ENCODE measurements at regions not wholly inside any gene's neighbourhood (a gene's known extent, or its start where the extent isn't known, plus 50 kb on each side); places are given as distances from the start of the nearest gene placed in this dataset.

DNA sequence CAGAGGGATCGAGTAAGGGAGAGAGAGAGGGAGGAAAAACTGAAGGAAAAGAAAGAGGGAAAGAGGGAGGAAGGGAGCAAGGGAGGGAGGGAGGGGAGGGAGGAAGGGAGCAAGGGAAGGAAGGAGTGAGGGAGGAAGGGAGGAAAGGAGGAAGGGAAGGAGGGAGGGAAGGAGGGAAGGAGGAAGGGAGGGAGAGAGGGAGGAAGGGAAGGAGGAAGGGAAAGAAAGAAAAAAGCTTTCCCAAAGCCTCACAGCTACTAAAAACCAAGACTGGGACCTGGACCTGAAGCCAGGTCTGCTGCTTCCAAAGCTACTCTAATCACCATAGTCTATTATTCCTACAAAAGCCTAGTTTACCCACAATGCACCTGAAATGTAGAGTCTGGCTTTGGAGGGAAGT lies 259.8 kb upstream of the WWC1 start:
- no peak for DNase-seq
- no peak for ATAC-seq (ENCODE audit: low FRiP score)
- H3K4me3 ChIP-seq (ENCODE audit: low read length in 2 of 2): no peak overlapping the region
- intact Hi-C loops (cut with DNase I): no loop called here
- H3K27me3 ChIP-seq (ENCODE audit: control insufficient read depth in 1 of 2, insufficient read depth in 2 of 2, low read length in 1 of 2): no peaks in the 10 kb centered on the region
- H3K36me3 ChIP-seq (ENCODE audit: control insufficient read depth in 1 of 2, insufficient read depth in 2 of 2, low read length in 1 of 2): no peaks in the 10 kb centered on the region
- 73 to 82% methylated on average over 1 of the region's 1 CpG for WGBS, 2 donors
- no peaks in the 10 kb centered on the region for H3K4me1 ChIP-seq (ENCODE audit: control insufficient read depth in 1 of 2, insufficient read depth in 2 of 2, low read length in 2 of 2)
- H3K9me3 ChIP-seq (ENCODE audit: control insufficient read depth, low read length): no peaks in the 10 kb centered on the region
- H3K27ac ChIP-seq (ENCODE audit: low read depth in 1 of 2, low read length in 2 of 2): no peak overlapping the region

DNA sequence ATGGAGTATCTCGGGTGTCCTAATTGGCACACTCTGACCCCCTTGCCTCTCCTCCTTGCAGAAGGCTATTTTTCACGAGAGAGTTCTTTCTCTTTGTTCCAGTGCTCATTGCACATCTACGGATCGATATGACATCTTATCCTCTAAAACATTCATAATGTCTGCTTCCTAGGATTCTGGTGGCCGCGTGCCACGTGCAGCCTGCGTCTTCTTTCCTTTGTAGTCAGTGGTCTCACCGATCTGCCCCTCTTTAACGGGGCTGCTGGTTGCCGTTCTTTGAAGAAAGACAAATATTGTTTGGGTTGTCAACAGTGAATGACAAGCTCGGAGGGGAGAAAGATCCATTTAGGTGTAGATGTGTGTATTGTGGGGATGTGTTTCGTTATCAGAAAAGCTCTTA lies 252.4 kb upstream of the WWC1 start:
- H3K4me1 ChIP-seq (ENCODE audit: control insufficient read depth in 1 of 2, insufficient read depth in 2 of 2, low read length in 2 of 2): no peaks in the 10 kb centered on the region
- intact Hi-C loops (cut with DNase I): no loop called here
- WGBS, 2 donors: 79% methylated on average over 13 of the region's 13 CpGs
- ATAC-seq (ENCODE audit: low FRiP score) (no peak), DNase-seq (no peak)
- H3K27me3 ChIP-seq (ENCODE audit: control insufficient read depth in 1 of 2, insufficient read depth in 2 of 2, low read length in 1 of 2): no peaks in the 10 kb centered on the region
- no peaks in the 10 kb centered on the region for H3K36me3 ChIP-seq (ENCODE audit: control insufficient read depth in 1 of 2, insufficient read depth in 2 of 2, low read length in 1 of 2)
- H3K9me3 ChIP-seq (ENCODE audit: control insufficient read depth, low read length): no peaks in the 10 kb centered on the region
- no peak overlapping the region for H3K27ac ChIP-seq (ENCODE audit: low read depth in 1 of 2, low read length in 2 of 2)
- H3K4me3 ChIP-seq (ENCODE audit: low read length in 2 of 2): no peak overlapping the region

- Histone ChIP-seq H3K4me3 (ENCODE audit: low read length in 2 of 2) (no peak overlapping the region), H3K4me1 (ENCODE audit: control insufficient read depth in 1 of 2, insufficient read depth in 2 of 2, low read length in 2 of 2) (no peaks in the 10 kb centered on the region), H3K27ac (ENCODE audit: low read depth in 1 of 2, low read length in 2 of 2) (no peak overlapping the region), H3K36me3 (ENCODE audit: control insufficient read depth in 1 of 2, insufficient read depth in 2 of 2, low read length in 1 of 2) (no peaks in the 10 kb centered on the region), H3K27me3 (ENCODE audit: control insufficient read depth in 1 of 2, insufficient read depth in 2 of 2, low read length in 1 of 2) (no peaks in the 10 kb centered on the region), H3K9me3 (ENCODE audit: control insufficient read depth, low read length) (no peaks in the 10 kb centered on the region)
- WGBS, 2 donors: 73 to 80% methylated on average over 13 of the region's 13 CpGs
- no peak for ATAC-seq (ENCODE audit: low FRiP score)
- intact Hi-C loops (cut with DNase I): no loop called here
- DNase-seq: no peak
Measured at GRCh38 chr5:168039566-168040248, 251.7 kb upstream of the WWC1 start.

- Histone ChIP-seq H3K27ac (ENCODE audit: low read depth in 1 of 2, low read length in 2 of 2) (no peak overlapping the region), H3K27me3 (ENCODE audit: control insufficient read depth in 1 of 2, insufficient read depth in 2 of 2, low read length in 1 of 2) (peaks cover 0 to 4% of the 10 kb centered on the region in 2 donors), H3K9me3 (ENCODE audit: control insufficient read depth, low read length) (no peaks in the 10 kb centered on the region), H3K36me3 (ENCODE audit: control insufficient read depth in 1 of 2, insufficient read depth in 2 of 2, low read length in 1 of 2) (no peaks in the 10 kb centered on the region), H3K4me1 (ENCODE audit: control insufficient read depth in 1 of 2, insufficient read depth in 2 of 2, low read length in 2 of 2) (no peaks in the 10 kb centered on the region), H3K4me3 (ENCODE audit: low read length in 2 of 2) (no peak overlapping the region)
- intact Hi-C loops (cut with DNase I): no loop called here
- no peak for DNase-seq
- 81 to 91% methylated on average over 2 of the region's 2 CpGs for WGBS, 2 donors
- ATAC-seq (ENCODE audit: low FRiP score): no peak
Measured at GRCh38 chr5:168041583-168041982, 249.9 kb upstream of the WWC1 start.

DNA sequence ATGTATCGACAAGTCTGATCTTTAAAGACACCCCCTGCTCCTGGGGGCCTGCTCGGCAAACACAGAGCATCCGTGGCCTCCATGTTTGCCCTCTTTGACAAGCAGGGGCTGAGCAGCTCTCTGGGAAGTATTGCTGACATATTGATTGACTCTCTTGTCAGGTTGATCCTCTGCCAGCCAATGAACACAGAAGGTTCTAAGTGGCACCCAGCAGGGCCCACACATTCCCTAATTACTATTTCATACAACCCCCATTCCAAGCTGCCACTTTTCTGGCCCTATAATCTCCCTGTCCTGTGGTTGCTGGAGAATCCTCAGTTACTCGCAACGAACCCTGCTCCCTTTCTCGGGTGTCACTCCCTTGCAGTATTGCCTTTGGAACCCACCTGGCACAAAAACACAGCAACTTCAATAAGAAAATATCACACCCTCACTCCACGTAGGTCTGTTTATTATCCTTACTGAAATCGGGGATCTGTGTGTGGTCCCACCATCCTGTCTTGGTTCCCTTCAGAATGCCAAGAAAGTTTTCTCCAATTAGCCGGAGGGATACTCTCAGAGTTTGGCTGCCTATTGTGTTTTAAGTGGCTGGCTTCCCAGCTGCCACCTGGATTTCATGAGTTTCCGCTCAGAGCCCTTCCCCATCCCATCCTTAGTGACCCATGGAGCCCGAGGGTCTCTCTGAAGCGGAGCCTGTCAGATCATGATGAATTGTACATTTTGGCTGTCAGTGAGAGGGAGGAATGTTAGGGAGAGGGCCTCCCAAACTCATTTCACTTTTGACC lies 249.0 kb upstream of the WWC1 start:
- DNase-seq (no peak), ATAC-seq (ENCODE audit: low FRiP score) (no peak)
- H3K27ac ChIP-seq (ENCODE audit: low read depth in 1 of 2, low read length in 2 of 2): no peak overlapping the region
- H3K4me1 ChIP-seq (ENCODE audit: control insufficient read depth in 1 of 2, insufficient read depth in 2 of 2, low read length in 2 of 2): no peaks in the 10 kb centered on the region
- intact Hi-C loops (cut with DNase I): no loop called here
- WGBS, 2 donors: 63 to 68% methylated on average over 12 of the region's 12 CpGs
- H3K27me3 ChIP-seq (ENCODE audit: control insufficient read depth in 1 of 2, insufficient read depth in 2 of 2, low read length in 1 of 2): peaks cover 0 to 4% of the 10 kb centered on the region in 2 donors
- no peak overlapping the region for H3K4me3 ChIP-seq (ENCODE audit: low read length in 2 of 2)
- no peaks in the 10 kb centered on the region for H3K9me3 ChIP-seq (ENCODE audit: control insufficient read depth, low read length)
- no peaks in the 10 kb centered on the region for H3K36me3 ChIP-seq (ENCODE audit: control insufficient read depth in 1 of 2, insufficient read depth in 2 of 2, low read length in 1 of 2)

DNA sequence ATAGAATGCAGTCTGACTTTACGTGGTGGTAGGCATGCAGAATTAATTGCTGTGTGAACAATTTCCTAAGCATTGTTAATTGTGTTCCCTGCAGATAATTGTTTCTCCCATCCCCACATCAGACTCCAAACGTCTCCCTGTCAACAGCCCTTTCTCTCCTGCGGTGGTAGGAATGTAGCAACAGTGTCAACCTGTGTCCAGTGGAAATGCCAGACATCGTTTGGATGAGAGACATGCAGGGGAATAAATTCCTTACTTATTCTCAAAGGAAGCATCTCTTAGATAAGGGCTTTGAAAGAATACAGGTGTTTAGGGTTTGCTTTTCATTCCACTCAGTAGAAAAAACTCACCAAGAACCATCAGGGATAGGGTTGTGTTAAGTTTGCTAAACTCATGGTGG lies 245.3 kb upstream of the WWC1 start:
- Histone ChIP-seq H3K27me3 (ENCODE audit: control insufficient read depth in 1 of 2, insufficient read depth in 2 of 2, low read length in 1 of 2) (peaks cover 0 to 4% of the 10 kb centered on the region in 2 donors), H3K9me3 (ENCODE audit: control insufficient read depth, low read length) (no peaks in the 10 kb centered on the region), H3K27ac (ENCODE audit: low read depth in 1 of 2, low read length in 2 of 2) (no peak overlapping the region), H3K4me3 (ENCODE audit: low read length in 2 of 2) (no peak overlapping the region), H3K36me3 (ENCODE audit: control insufficient read depth in 1 of 2, insufficient read depth in 2 of 2, low read length in 1 of 2) (no peaks in the 10 kb centered on the region), H3K4me1 (ENCODE audit: control insufficient read depth in 1 of 2, insufficient read depth in 2 of 2, low read length in 2 of 2) (no peaks in the 10 kb centered on the region)
- WGBS, 2 donors: 73 to 74% methylated on average over 4 of the region's 4 CpGs
- ATAC-seq (ENCODE audit: low FRiP score) (no peak), DNase-seq (no peak)
- intact Hi-C loops (cut with DNase I): no loop called here

DNA sequence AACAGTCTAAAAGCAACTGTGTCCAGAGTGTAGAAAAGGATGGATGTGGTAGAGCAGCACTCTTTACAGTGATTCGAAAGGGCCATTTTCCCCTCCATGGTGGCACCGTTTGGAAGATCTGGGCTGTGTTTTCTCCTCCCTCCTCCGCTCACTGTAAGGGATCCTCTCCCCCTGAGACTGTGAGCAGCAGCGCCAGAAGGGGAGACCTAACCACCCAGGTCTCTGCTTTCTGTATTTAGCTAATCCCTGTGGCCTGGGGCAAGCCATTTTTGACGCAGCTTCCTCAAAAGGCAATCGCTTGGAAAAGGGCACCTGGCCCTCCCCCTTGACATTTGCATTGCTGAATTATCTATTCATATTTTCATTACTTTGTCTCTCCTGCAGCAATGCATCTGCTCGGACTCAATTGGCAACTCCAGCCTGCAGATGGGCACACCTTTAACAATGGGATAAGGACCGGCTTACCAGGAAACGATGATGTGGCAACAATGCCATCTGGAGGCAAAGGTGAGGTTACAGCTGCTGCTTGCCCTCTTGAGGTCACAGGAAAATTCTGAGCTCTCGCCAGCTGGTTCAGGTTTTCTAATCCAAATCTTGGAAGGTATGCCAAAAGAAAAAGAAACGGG lies 244.3 kb upstream of the WWC1 start:
- no peaks in the 10 kb centered on the region for H3K36me3 ChIP-seq (ENCODE audit: control insufficient read depth in 1 of 2, insufficient read depth in 2 of 2, low read length in 1 of 2)
- peaks cover 0 to 4% of the 10 kb centered on the region in 2 donors for H3K27me3 ChIP-seq (ENCODE audit: control insufficient read depth in 1 of 2, insufficient read depth in 2 of 2, low read length in 1 of 2)
- H3K4me1 ChIP-seq (ENCODE audit: control insufficient read depth in 1 of 2, insufficient read depth in 2 of 2, low read length in 2 of 2): no peaks in the 10 kb centered on the region
- H3K9me3 ChIP-seq (ENCODE audit: control insufficient read depth, low read length): no peaks in the 10 kb centered on the region
- intact Hi-C loops (cut with DNase I): no loop called here
- DNase-seq (no peak), ATAC-seq (ENCODE audit: low FRiP score) (no peak)
- H3K27ac ChIP-seq (ENCODE audit: low read depth in 1 of 2, low read length in 2 of 2): no peak overlapping the region
- H3K4me3 ChIP-seq (ENCODE audit: low read length in 2 of 2): no peak overlapping the region
- WGBS, 2 donors: 71 to 76% methylated on average over 11 of the region's 11 CpGs

- Histone ChIP-seq H3K9me3 (ENCODE audit: control insufficient read depth, low read length) (no peaks in the 10 kb centered on the region), H3K27ac (ENCODE audit: low read depth in 1 of 2, low read length in 2 of 2) (no peak overlapping the region), H3K36me3 (ENCODE audit: control insufficient read depth in 1 of 2, insufficient read depth in 2 of 2, low read length in 1 of 2) (no peaks in the 10 kb centered on the region), H3K27me3 (ENCODE audit: control insufficient read depth in 1 of 2, insufficient read depth in 2 of 2, low read length in 1 of 2) (peaks cover 0 to 4% of the 10 kb centered on the region in 2 donors), H3K4me3 (ENCODE audit: low read length in 2 of 2) (no peak overlapping the region), H3K4me1 (ENCODE audit: control insufficient read depth in 1 of 2, insufficient read depth in 2 of 2, low read length in 2 of 2) (no peaks in the 10 kb centered on the region)
- intact Hi-C loops (cut with DNase I): no loop called here
- WGBS, 2 donors: 30 to 36% methylated on average over 1 of the region's 1 CpG
- ATAC-seq (ENCODE audit: low FRiP score) (no peak), DNase-seq (no peak)
Measured at GRCh38 chr5:168047669-168048111, 243.8 kb upstream of the WWC1 start.

Measured in aorta (tissue), 5 donors.